SK-N-SH treated with all-trans-retinoic acid at 6 μM for 48 hours (cell line): ENCODE measurements at regions not wholly inside any gene's neighbourhood (a gene's known extent, or its start where the extent isn't known, plus 50 kb on each side); places are given as distances from the start of the nearest gene placed in this dataset.
"Not testable (repeated sequence)": the region's sequence is repeated elsewhere in the genome, so short reads cannot be mapped to it uniquely, and the experiment has no call there.

Experiments
- ATAC-seq: fragments of 200-7000 bp; cut with Tn5 transposase; 3 replicates; pipeline ENCODE4 v1.9.1; 2020; ENCODE audit warnings: mild to moderate bottlenecking, moderate library complexity
- ESRRG ChIP-seq: fragments of 250-450 bp; sonication (Bioruptor Pico); IDR thresholded peaks from 2 replicates; pipeline ENCODE4 v1.6.1; 2021; ENCODE audit warnings: mild to moderate bottlenecking
- GLIS3 ChIP-seq: fragments of 250-450 bp; sonication (Bioruptor Pico); IDR thresholded peaks from 2 replicates; pipeline ENCODE4 v1.5.0; 2020; ENCODE audit warnings: mild to moderate bottlenecking, moderate library complexity
- OSR1 ChIP-seq: fragments of 250-450 bp; sonication (Bioruptor Pico); IDR thresholded peaks from 2 replicates; pipeline ENCODE4 v1.8.0; 2022; ENCODE audit warnings: moderate library complexity, mild to moderate bottlenecking, inconsistent platforms
- PPARA ChIP-seq: fragments of 250-450 bp; sonication (Bioruptor Pico); IDR thresholded peaks from 2 replicates; pipeline ENCODE4 v1.5.0; 2020; ENCODE audit warnings: mild to moderate bottlenecking, borderline replicate concordance
- RARB ChIP-seq: fragments of 250-450 bp; sonication (Bioruptor Pico); IDR thresholded peaks from 2 replicates; pipeline ENCODE4 v1.8.0; 2021; ENCODE audit warnings: mild to moderate bottlenecking, moderate library complexity
- SNAI2 ChIP-seq: fragments of 250-450 bp; sonication (Bioruptor Pico); IDR thresholded peaks from 2 replicates; pipeline ENCODE4 v1.5.0; 2020; ENCODE audit warnings: mild to moderate bottlenecking, moderate library complexity
- TCF4 ChIP-seq: fragments of 250-450 bp; sonication (Bioruptor Pico); IDR thresholded peaks from 2 replicates; pipeline ENCODE4 v1.8.0; 2021; ENCODE audit warnings: mild to moderate bottlenecking, moderate library complexity, borderline replicate concordance
- TOX ChIP-seq: fragments of 250-450 bp; sonication (Bioruptor Pico); IDR thresholded peaks from 2 replicates; pipeline ENCODE4 v1.8.0; 2021; ENCODE audit warnings: mild to moderate bottlenecking, moderate library complexity, borderline replicate concordance
- ZC3H10 ChIP-seq: fragments of 250-450 bp; sonication (Bioruptor Pico); IDR thresholded peaks from 2 replicates; pipeline ENCODE4 v1.5.1; 2021; ENCODE audit warnings: mild to moderate bottlenecking, moderate library complexity
- ZFP3 ChIP-seq: fragments of 250-450 bp; sonication (Bioruptor Pico); IDR thresholded peaks from 2 replicates; pipeline ENCODE4 v1.5.0; 2020; ENCODE audit warnings: mild to moderate bottlenecking, moderate library complexity
- ZFP30 ChIP-seq: fragments of 450-650 bp; formaldehyde crosslinking; IDR thresholded peaks from 2 replicates; pipeline ENCODE4 v1.5.0; 2022; ENCODE audit warnings: mild to moderate bottlenecking, moderate library complexity
- ZNF565 ChIP-seq: fragments of 450-650 bp; formaldehyde crosslinking; conservative IDR thresholded peaks from 2 replicates; pipeline ENCODE4 v1.5.0; 2020; ENCODE audit warnings: low read depth, mild to moderate bottlenecking, moderate library complexity
- ZNF70 ChIP-seq: fragments of 450-650 bp; formaldehyde crosslinking; IDR thresholded peaks from 2 replicates; pipeline ENCODE4 v1.5.0; 2020; ENCODE audit warnings: mild to moderate bottlenecking, moderate library complexity
- ZNF8 ChIP-seq: fragments of 450-650 bp; formaldehyde crosslinking; IDR thresholded peaks from 2 replicates; pipeline ENCODE4 v1.5.0; 2020; ENCODE audit warnings: mild to moderate bottlenecking, moderate library complexity
- TF ChIP-seq, protein P1 (sequence below): fragments of 250-450 bp; sonication (Bioruptor Pico); IDR thresholded peaks from 2 replicates; pipeline ENCODE4 v1.5.0; 2020; ENCODE audit warnings: mild to moderate bottlenecking, moderate library complexity
- TF ChIP-seq, protein P2 (sequence below): fragments of 250-450 bp; sonication (Bioruptor Pico); IDR thresholded peaks from 2 replicates; pipeline ENCODE4 v1.5.1; 2020; ENCODE audit warnings: low read depth, mild to moderate bottlenecking, moderate library complexity
- TF ChIP-seq, protein P3 (sequence below): fragments of 250-450 bp; sonication (Bioruptor Pico); IDR thresholded peaks from 2 replicates; pipeline ENCODE4 v1.8.0; 2020; ENCODE audit warnings: mild to moderate bottlenecking, moderate library complexity, borderline replicate concordance
- TF ChIP-seq, protein P4 (sequence below): fragments of 250-450 bp; sonication (Bioruptor Pico); IDR thresholded peaks from 2 replicates; pipeline ENCODE4 v1.5.1; 2021; ENCODE audit warnings: mild to moderate bottlenecking, moderate library complexity

DNA sequence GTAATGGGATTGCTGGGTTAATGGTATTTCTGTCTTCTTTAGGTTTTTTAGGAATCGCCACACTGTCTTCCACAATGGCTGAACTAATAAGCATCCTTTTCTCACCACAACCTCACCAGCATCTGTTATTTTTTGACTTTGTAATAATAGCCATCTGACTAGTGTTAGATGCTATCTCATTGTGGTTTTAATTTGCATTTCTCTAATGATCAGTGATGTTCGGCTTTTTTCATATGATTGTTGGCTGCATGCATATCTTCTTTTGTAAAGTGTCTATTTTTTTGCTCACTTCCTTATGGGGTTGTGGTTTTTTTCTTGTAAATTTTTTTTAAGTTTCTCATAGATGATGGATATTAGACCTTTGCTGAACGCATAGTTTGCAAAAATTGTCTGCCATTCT, 377.9 kb downstream of the GALC start:
- TF ChIP-seq, protein P1, sequence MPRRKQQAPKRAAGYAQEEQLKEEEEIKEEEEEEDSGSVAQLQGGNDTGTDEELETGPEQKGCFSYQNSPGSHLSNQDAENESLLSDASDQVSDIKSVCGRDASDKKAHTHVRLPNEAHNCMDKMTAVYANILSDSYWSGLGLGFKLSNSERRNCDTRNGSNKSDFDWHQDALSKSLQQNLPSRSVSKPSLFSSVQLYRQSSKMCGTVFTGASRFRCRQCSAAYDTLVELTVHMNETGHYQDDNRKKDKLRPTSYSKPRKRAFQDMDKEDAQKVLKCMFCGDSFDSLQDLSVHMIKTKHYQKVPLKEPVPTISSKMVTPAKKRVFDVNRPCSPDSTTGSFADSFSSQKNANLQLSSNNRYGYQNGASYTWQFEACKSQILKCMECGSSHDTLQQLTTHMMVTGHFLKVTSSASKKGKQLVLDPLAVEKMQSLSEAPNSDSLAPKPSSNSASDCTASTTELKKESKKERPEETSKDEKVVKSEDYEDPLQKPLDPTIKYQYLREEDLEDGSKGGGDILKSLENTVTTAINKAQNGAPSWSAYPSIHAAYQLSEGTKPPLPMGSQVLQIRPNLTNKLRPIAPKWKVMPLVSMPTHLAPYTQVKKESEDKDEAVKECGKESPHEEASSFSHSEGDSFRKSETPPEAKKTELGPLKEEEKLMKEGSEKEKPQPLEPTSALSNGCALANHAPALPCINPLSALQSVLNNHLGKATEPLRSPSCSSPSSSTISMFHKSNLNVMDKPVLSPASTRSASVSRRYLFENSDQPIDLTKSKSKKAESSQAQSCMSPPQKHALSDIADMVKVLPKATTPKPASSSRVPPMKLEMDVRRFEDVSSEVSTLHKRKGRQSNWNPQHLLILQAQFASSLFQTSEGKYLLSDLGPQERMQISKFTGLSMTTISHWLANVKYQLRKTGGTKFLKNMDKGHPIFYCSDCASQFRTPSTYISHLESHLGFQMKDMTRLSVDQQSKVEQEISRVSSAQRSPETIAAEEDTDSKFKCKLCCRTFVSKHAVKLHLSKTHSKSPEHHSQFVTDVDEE (CRISPR knock-in tag): no peak
- TF ChIP-seq RARB: no peak
- TF ChIP-seq ZFP30: no peak
- no peak for TF ChIP-seq ZNF70
- TF ChIP-seq TCF4: no peak
- TF ChIP-seq OSR1: no peak
- TF ChIP-seq, protein P2, sequence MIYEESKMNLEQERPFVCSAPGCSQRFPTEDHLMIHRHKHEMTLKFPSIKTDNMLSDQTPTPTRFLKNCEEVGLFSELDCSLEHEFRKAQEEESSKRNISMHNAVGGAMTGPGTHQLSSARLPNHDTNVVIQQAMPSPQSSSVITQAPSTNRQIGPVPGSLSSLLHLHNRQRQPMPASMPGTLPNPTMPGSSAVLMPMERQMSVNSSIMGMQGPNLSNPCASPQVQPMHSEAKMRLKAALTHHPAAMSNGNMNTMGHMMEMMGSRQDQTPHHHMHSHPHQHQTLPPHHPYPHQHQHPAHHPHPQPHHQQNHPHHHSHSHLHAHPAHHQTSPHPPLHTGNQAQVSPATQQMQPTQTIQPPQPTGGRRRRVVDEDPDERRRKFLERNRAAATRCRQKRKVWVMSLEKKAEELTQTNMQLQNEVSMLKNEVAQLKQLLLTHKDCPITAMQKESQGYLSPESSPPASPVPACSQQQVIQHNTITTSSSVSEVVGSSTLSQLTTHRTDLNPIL (CRISPR knock-in tag): no peak
- TF ChIP-seq, all 23 proteins: peak for 0
- no peak for ATAC-seq

DNA sequence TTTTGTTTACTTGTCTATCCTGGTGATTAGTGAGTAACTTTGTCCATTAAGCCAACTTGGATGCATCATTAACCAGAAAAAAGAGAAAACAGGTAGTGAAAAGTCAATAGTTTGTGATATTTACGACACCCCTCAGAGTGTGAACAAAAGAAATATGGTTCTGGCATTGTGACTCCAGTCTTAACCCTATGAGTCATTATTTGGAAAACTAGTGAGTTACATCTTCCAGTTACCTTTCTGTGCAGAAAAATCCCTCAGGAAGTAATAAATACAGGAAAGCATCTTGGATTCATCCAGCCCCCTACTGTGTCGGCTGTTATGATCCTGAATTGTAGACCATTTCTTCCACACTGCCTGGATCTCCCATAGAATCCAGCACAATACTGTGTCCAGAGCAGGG, 379.1 kb downstream of the GALC start:
- TF ChIP-seq ZNF565 (CRISPR knock-in tag): no peak
- no peak for ATAC-seq

DNA sequence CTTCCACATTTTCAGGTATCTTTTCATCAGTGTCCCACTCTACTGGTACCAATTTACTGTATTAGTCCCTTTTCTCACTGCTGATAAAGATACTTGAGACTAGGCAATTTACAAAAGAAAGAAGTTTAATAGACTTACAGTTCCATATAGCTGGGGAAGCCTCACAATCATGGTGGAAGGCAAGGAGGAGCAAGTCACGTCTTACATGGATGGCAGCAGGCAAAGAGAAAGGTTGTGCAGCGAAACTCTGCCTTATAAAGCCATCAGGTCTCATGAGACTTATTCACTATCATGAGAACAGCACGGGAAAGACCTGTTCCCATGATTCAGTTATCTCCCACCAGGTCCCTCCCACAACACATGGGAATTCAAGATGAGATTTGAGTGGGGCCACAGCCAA, 385.9 kb downstream of the GALC start:
- not testable (repeated sequence) for ATAC-seq

DNA sequence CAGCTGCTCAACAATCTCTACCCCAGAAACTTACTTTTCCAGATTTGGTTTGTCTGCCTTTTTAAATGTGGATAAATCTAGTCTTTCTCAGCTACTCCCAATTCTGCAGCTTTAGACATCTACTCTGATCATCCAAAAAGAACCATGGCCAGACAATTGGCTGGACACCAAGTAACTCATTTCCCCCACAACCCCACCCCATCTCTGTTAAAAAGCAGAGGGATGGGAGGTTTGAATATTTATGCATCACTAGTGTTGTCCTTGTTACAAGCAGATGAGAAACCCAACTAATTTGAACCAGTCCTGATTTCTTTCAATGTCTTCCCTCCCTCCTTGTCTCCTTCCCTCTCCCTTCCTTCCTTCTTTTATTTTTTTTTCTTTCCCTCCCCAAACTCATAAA, 391.9 kb downstream of the GALC start:
- no peak for ATAC-seq
- TF ChIP-seq ZNF8 (CRISPR knock-in tag) (no peak), RARB (no peak), GLIS3 (CRISPR knock-in tag) (no peak), PPARA (CRISPR knock-in tag) (no peak), ZNF565 (CRISPR knock-in tag) (no peak)

DNA sequence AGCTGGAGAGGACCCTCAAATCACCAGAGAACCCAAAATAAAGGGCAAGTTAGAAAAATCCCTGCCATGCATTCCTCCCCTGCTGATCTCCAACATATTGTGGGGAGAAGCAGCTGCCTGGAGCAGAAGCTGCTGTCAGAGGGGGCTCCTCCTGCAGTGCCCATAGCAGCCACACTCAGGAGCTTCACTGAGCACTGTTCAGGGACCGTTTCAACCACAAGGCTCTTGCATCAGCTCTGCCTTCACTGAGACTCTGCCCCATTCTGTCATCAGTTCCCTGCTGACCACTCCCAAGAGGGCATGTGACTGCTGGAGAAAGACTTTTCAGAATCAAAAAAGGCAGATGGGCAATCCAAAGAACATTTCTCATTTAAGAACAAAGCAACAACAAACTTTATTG, 392.7 kb downstream of the GALC start:
- no peak for TF ChIP-seq ZC3H10 (CRISPR knock-in tag)
- TF ChIP-seq, protein P1 (CRISPR knock-in tag): no peak
- TF ChIP-seq GLIS3 (CRISPR knock-in tag): no peak
- no peak for TF ChIP-seq RARB
- TF ChIP-seq, protein P3, sequence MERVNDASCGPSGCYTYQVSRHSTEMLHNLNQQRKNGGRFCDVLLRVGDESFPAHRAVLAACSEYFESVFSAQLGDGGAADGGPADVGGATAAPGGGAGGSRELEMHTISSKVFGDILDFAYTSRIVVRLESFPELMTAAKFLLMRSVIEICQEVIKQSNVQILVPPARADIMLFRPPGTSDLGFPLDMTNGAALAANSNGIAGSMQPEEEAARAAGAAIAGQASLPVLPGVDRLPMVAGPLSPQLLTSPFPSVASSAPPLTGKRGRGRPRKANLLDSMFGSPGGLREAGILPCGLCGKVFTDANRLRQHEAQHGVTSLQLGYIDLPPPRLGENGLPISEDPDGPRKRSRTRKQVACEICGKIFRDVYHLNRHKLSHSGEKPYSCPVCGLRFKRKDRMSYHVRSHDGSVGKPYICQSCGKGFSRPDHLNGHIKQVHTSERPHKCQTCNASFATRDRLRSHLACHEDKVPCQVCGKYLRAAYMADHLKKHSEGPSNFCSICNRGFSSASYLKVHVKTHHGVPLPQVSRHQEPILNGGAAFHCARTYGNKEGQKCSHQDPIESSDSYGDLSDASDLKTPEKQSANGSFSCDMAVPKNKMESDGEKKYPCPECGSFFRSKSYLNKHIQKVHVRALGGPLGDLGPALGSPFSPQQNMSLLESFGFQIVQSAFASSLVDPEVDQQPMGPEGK (CRISPR knock-in tag): no peak
- no peak for TF ChIP-seq OSR1
- TF ChIP-seq, protein P4, sequence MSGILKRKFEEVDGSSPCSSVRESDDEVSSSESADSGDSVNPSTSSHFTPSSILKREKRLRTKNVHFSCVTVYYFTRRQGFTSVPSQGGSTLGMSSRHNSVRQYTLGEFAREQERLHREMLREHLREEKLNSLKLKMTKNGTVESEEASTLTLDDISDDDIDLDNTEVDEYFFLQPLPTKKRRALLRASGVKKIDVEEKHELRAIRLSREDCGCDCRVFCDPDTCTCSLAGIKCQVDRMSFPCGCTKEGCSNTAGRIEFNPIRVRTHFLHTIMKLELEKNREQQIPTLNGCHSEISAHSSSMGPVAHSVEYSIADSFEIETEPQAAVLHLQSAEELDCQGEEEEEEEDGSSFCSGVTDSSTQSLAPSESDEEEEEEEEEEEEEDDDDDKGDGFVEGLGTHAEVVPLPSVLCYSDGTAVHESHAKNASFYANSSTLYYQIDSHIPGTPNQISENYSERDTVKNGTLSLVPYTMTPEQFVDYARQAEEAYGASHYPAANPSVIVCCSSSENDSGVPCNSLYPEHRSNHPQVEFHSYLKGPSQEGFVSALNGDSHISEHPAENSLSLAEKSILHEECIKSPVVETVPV (CRISPR knock-in tag): no peak
- no peak for TF ChIP-seq ZNF565 (CRISPR knock-in tag)
- ATAC-seq: no peak

DNA sequence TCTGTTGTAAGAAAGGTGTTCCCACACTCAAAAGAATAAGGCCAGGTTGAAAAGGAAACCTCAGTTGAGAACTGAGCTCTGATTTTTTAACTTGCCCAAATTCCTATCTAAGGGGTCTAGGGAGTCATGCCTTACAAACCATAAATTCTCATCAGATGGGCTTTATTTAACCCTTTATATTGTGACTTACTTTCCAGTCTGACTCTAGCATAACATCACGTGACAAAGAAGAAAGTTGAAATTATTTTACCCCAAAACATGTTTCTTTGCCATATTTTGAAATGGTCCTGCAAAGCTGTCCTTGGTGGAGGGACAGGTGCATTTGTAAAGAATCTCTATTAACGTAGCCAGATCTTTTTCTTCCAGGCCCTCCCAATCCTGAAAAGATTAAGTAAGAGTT, 411.7 kb downstream of the GALC start:
- no peak for TF ChIP-seq OSR1
- TF ChIP-seq ZNF565 (CRISPR knock-in tag): no peak
- no peak for TF ChIP-seq ZC3H10 (CRISPR knock-in tag)
- TF ChIP-seq GLIS3 (CRISPR knock-in tag): no peak
- no peak for TF ChIP-seq SNAI2 (CRISPR knock-in tag)
- no peak for TF ChIP-seq TOX
- TF ChIP-seq ZNF8 (CRISPR knock-in tag): no peak
- no peak for TF ChIP-seq ZFP3 (CRISPR knock-in tag)
- TF ChIP-seq ESRRG (CRISPR knock-in tag): no peak
- no peak for TF ChIP-seq TCF4
- ATAC-seq: no peak
